ENCODE measurements at regions not wholly inside any gene's neighbourhood (a gene's known extent, or its start where the extent isn't known, plus 50 kb on each side); places are given as distances from the start of the nearest gene placed in this dataset.
"Not testable (repeated sequence)": the region's sequence is repeated elsewhere in the genome, so short reads cannot be mapped to it uniquely, and the experiment has no call there.

DNA sequence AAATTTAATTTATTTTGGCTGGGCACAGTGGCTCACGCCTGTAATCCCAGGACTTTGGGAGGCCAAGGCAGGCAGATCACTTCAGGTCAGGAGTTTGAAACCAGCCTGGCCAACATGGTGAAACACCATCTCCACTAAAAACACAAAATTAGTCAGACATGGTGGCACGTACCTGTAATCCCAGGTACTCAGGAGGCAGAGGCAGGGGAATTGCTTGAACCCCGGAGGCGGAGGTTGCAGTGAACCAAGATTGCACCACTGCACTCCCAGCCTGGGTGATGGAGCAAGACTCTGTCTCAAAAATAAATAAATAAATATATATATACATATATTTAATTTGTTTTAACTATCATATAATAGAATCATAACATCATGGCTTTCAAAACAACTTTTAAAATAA, 482.1 kb upstream of the AUTS2 start:
- TF ChIP-seq, protein P1, sequence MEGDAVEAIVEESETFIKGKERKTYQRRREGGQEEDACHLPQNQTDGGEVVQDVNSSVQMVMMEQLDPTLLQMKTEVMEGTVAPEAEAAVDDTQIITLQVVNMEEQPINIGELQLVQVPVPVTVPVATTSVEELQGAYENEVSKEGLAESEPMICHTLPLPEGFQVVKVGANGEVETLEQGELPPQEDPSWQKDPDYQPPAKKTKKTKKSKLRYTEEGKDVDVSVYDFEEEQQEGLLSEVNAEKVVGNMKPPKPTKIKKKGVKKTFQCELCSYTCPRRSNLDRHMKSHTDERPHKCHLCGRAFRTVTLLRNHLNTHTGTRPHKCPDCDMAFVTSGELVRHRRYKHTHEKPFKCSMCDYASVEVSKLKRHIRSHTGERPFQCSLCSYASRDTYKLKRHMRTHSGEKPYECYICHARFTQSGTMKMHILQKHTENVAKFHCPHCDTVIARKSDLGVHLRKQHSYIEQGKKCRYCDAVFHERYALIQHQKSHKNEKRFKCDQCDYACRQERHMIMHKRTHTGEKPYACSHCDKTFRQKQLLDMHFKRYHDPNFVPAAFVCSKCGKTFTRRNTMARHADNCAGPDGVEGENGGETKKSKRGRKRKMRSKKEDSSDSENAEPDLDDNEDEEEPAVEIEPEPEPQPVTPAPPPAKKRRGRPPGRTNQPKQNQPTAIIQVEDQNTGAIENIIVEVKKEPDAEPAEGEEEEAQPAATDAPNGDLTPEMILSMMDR (IDR thresholded peaks at IDR 0.05; ENCODE audit: low read depth, low read length, poor library complexity, severe bottlenecking): not testable (repeated sequence)
- not testable (repeated sequence) for TF ChIP-seq EZH2phosphoT487 (IDR thresholded peaks at IDR 0.05; ENCODE audit: borderline replicate concordance, low read length)

Data from DOHH2 (cell line).